K562 (cell line): ENCODE measurements at regions not wholly inside any gene's neighbourhood (a gene's known extent, or its start where the extent isn't known, plus 50 kb on each side); places are given as distances from the start of the nearest gene placed in this dataset.
"Not testable (repeated sequence)": the region's sequence is repeated elsewhere in the genome, so short reads cannot be mapped to it uniquely, and the experiment has no call there.

Experiments
- ATAC-seq: fragments of 200-7000 bp; cut with Tn5 transposase; 3 replicates; pipeline ENCODE4 v1.9.1; 2020; ENCODE audit warnings: moderate library complexity
- BruUV-seq: library from RNA; stranded (reverse); fragments of 400-500 nt; replicated peaks from 2 replicates; lab custom pipeline; 2021; lab: Mats Ljungman, UMichigan
- CTCF ChIA-PET: fragments of 300-600 bp; formaldehyde crosslinking; extraction: SDS; loops from one replicate; lab custom pipeline; 2021; ENCODE audit warnings: low intra/inter-chr PET ratio; lab: Yijun Ruan, JAX
- POLR2A ChIA-PET: fragments of 300-600, 350-650 bp; sonication (Branson Sonifier 250); formaldehyde crosslinking; extraction: SDS; loops from one replicate; lab custom pipeline; 2021; ENCODE audit warnings: antibody characterized with exemption, inconsistent platforms; lab: Yijun Ruan, JAX
- DNase-seq, 4 experiments: peaks; one replicate each; pipeline versions ENCODE4 v3.0.0 to v3.0.0-alpha.2; 2011 to 2018; ENCODE audit warnings: low spot score in 3 of 4, mixed read lengths in 3 of 4; ENCODE audit errors: extremely low read depth in 1 of 4
- FAIRE-seq: peaks from 2 replicates; lab custom pipeline; 2011; peaks lifted over from hg19 to GRCh38; lab: Jason Lieb, UNC
- H2AFZ ChIP-seq: 2 replicates; pipeline ENCODE4 v1.6.0; 2011; ENCODE audit warnings: low read depth, low read length, control low read depth, inconsistent platforms
- H3K27ac ChIP-seq: fragments of 200-600 bp; 3 replicates; pipeline ENCODE4 v1.8.0; 2011; ENCODE audit warnings: low read depth, mild to moderate bottlenecking, control low read depth, inconsistent platforms, low read length, moderate library complexity, mixed read lengths; ENCODE audit errors: extremely low read depth
- H3K27me3 ChIP-seq, 2 experiments: fragments of 300-600 bp in 1 of 2; 2 replicates in 1 of 2; 3 replicates in 1 of 2; pipeline versions ENCODE4 v1.6.0 to v1.8.0; 2011; ENCODE audit warnings: inconsistent platforms in 2 of 2, low read length in 2 of 2, mild to moderate bottlenecking in 1 of 2, mixed read lengths in 1 of 2, moderate library complexity in 1 of 2; ENCODE audit not compliant: control insufficient read depth in 2 of 2, insufficient read depth in 2 of 2
- H3K36me3 ChIP-seq: fragments of 300-600 bp; 3 replicates; pipeline ENCODE4 v1.8.0; 2011; ENCODE audit warnings: mild to moderate bottlenecking, low read length, inconsistent platforms; ENCODE audit not compliant: control insufficient read depth, insufficient read depth
- H3K4me1 ChIP-seq, 2 experiments: fragments of 200-600 bp in 1 of 2; replicated peaks in 1 of 2; 2 replicates in 1 of 2; 3 replicates in 1 of 2; pipeline versions ENCODE4 v1.5.1 to v1.8.0; 2011; ENCODE audit warnings: inconsistent platforms in 2 of 2, low read length in 2 of 2, mild to moderate bottlenecking in 1 of 2, mixed read lengths in 1 of 2, moderate library complexity in 1 of 2; ENCODE audit not compliant: control insufficient read depth in 2 of 2, insufficient read depth in 2 of 2
- H3K4me2 ChIP-seq: 2 replicates; pipeline ENCODE4 v1.6.1; 2011; ENCODE audit warnings: low read length, control low read depth, inconsistent platforms, mixed read lengths; ENCODE audit not compliant: insufficient read depth
- H3K4me3 ChIP-seq: fragments of 200-600 bp; sonication (generic), shearing (Covaris generic); 2 replicates; pipeline ENCODE4 v1.5.1; 2016; ENCODE audit warnings: control low read depth, inconsistent platforms
- H3K79me2 ChIP-seq: fragments of 200-600 bp; 3 replicates; pipeline ENCODE4 v1.8.0; 2011; ENCODE audit warnings: low read length, inconsistent platforms; ENCODE audit not compliant: control insufficient read depth, insufficient read depth
- H3K9ac ChIP-seq, 2 experiments: 2 replicates each; pipeline versions ENCODE4 v1.6.0 to v1.6.1; 2011; ENCODE audit warnings: low read depth in 2 of 2, low read length in 2 of 2, control low read depth in 1 of 2, inconsistent platforms in 1 of 2, mild to moderate bottlenecking in 1 of 2, mixed read lengths in 1 of 2; ENCODE audit not compliant: insufficient read depth in 1 of 2
- H3K9me1 ChIP-seq: one replicate; pipeline ENCODE4 v1.6.0; 2011; ENCODE audit warnings: inconsistent platforms, mild to moderate bottlenecking, low read length, moderate library complexity; ENCODE audit not compliant: control insufficient read depth, insufficient read depth
- H3K9me3 ChIP-seq: replicated peaks from 2 replicates; pipeline ENCODE4 v1.5.1; 2011; ENCODE audit warnings: low read depth, low read length, inconsistent platforms; ENCODE audit not compliant: control insufficient read depth, insufficient read depth
- H4K20me1 ChIP-seq: replicated peaks from 2 replicates; pipeline ENCODE4 v1.6.1; 2011; ENCODE audit warnings: low read length, inconsistent platforms, mixed read lengths; ENCODE audit not compliant: control insufficient read depth, insufficient read depth
- WGBS: fragments of 100-300 bp; shearing (Covaris generic); methylation state at CpG from one replicate; pipeline ENCODE4 v1.1.6; 2016; ENCODE audit warnings: low coverage, mixed read lengths; ENCODE audit not compliant: insufficient coverage; ENCODE audit errors: missing lambda C conversion rate; 5-methylcytosine and 5-hydroxymethylcytosine counted together
- in situ Hi-C: fragments of 300-500 bp; cut with MboI; formaldehyde crosslinking; loops from 4 replicates; pipeline ENCODE4 v1.15.0; 2018; ENCODE audit warnings: inconsistent platforms, mixed read lengths
- intact Hi-C: fragments of 100-400 bp; cut with micrococcal nuclease; formaldehyde crosslinking; loops from 2 replicates; pipeline ENCODE4 v1.14.2; 2022

DNA sequence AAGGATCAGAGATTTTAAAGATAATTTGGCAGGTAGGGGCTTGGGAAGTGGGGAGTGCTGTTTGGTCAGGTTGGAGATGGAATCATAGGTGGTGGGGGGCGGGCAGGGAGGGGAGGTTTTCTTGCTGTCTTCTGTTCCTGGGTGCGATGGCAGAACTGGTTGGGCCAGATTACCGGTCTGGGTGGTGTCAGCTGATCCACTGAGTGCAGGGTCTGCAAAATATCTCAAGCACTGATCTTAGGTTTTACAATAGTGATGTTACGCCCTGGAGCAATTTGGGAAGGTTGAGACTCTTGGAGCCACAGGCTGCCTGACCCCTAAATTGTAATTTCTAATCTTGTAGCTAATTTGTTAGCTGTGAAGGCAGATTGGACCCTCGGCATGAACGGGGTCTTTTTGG is 78.0 kb upstream of the PARP8 start:
- H3K4me1 ChIP-seq, H3K9me1 ChIP-seq: not testable (repeated sequence)
- 2% methylated on average over 4 of the region's 6 CpGs for WGBS

DNA sequence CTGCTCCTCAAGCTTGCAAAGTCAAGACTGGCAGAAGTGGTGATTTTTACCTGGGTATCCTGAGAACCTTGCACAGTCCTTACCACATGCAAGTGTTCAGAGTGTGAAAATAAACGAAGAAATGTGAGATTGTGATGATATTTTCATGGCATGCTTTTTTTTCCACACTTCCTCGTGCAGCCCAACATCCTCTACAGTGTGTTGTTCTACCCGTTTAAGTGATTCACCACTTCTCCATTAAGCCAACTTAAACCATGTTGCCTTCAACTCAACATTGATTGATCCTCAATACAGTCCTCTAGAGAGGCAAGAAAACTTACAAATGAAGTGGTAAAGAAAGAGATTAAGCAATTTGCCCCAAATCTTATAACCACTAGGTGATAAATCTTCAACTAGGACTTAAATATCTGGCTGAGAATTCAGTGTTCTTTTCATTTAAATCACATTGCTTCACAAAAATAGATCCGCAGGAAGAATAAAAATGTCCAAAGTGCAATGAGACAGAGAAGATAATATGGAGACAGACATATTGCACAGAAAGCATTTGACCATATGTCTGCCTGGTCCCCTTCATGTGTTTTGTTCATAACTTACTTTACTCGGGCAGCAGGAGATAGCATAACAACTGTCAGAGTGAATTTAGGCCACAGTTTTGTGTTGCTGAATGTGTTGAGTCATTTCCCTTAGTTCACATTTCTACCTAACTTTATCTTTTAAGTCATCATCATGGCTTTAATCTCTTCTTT is 75.8 kb upstream of the PARP8 start:
- POLR2A ChIA-PET, H3K4me1 ChIP-seq, H3K9ac ChIP-seq, H3K27ac ChIP-seq, H3K79me2 ChIP-seq, FAIRE-seq, H3K4me3 ChIP-seq, H3K4me2 ChIP-seq, in situ Hi-C loops, BruUV-seq, H3K9me1 ChIP-seq, H2AFZ ChIP-seq, CTCF ChIA-PET, H3K27me3 ChIP-seq, H3K9me3 ChIP-seq, H3K36me3 ChIP-seq, DNase-seq, intact Hi-C loops, H4K20me1 ChIP-seq, ATAC-seq: not testable (repeated sequence)
- 0% methylated on average over 5 of the region's 5 CpGs for WGBS

More for the DNA sequence above, 78.0 kb upstream of the PARP8 start:
- H3K27me3 ChIP-seq, H3K4me2 ChIP-seq, intact Hi-C loops, ATAC-seq, H3K79me2 ChIP-seq, H2AFZ ChIP-seq, H3K36me3 ChIP-seq, H3K27ac ChIP-seq, H3K4me3 ChIP-seq, in situ Hi-C loops, BruUV-seq, DNase-seq, H4K20me1 ChIP-seq, H3K9ac ChIP-seq, POLR2A ChIA-PET, CTCF ChIA-PET, FAIRE-seq, H3K9me3 ChIP-seq: not testable (repeated sequence)

- H3K9me1 ChIP-seq, POLR2A ChIA-PET, in situ Hi-C loops, intact Hi-C loops, H3K9ac ChIP-seq, DNase-seq, H2AFZ ChIP-seq, H3K4me3 ChIP-seq, H3K79me2 ChIP-seq, H3K36me3 ChIP-seq, H3K9me3 ChIP-seq, H3K4me1 ChIP-seq, BruUV-seq, H3K27ac ChIP-seq, ATAC-seq, H3K4me2 ChIP-seq, H4K20me1 ChIP-seq, H3K27me3 ChIP-seq, CTCF ChIA-PET, FAIRE-seq: not testable (repeated sequence)
- 0% methylated on average over 1 of the region's 1 CpG for WGBS
Observed at GRCh38 chr5:50591338-50591737, 75.1 kb upstream of the PARP8 start.
